ENCODE measurements at regions not wholly inside any gene's neighbourhood (a gene's known extent, or its start where the extent isn't known, plus 50 kb on each side); places are given as distances from the start of the nearest gene placed in this dataset.

- Histone ChIP-seq H3K27me3 (replicated peaks; ENCODE audit: insufficient read depth) (no peaks in the 10 kb centered on the region), H3K4me1 (replicated peaks) (no peaks in the 10 kb centered on the region), H3K27ac (no peak overlapping the region), H3K36me3 (no peaks in the 10 kb centered on the region), H3K4me3 (no peak overlapping the region), H3K9me3 (no peaks in the 10 kb centered on the region)
- TF ChIP-seq POLR2A (IDR thresholded peaks at IDR 0.05) (no peak), POLR2AphosphoS5 (IDR thresholded peaks at IDR 0.05) (no peak), CTCF (IDR thresholded peaks at IDR 0.05) (no peak)
- intact Hi-C loops (cut with DNase I) = loop anchor here (10.0 kb wide), 1 partner anchor 249 kb away; no protein-coding TSS in a partner anchor
- WGBS = 19% methylated on average over 1 of the region's 1 CpG
- DNase-seq (ENCODE audit: low spot score) = no peak
These were observed 86.9 kb downstream of the AVPR1A start for GRCh38 chr12:63064080-63064479.

GRCh38 chr12:63056649-63057048 lies 94.4 kb downstream of the AVPR1A start:
- H3K27me3 ChIP-seq (replicated peaks; ENCODE audit: insufficient read depth) = no peaks in the 10 kb centered on the region
- no peaks in the 10 kb centered on the region for H3K4me1 ChIP-seq (replicated peaks)
- no peak for DNase-seq (ENCODE audit: low spot score)
- H3K36me3 ChIP-seq = no peaks in the 10 kb centered on the region
- TF ChIP-seq POLR2AphosphoS5 (IDR thresholded peaks at IDR 0.05) = no peak
- TF ChIP-seq POLR2A (IDR thresholded peaks at IDR 0.05) = no peak
- no peak for TF ChIP-seq CTCF (IDR thresholded peaks at IDR 0.05)
- no peak overlapping the region for H3K27ac ChIP-seq
- intact Hi-C loops (cut with DNase I) = no loop called here
- H3K4me3 ChIP-seq = no peak overlapping the region
- H3K9me3 ChIP-seq = no peaks in the 10 kb centered on the region

GRCh38 chr12:63052696-63053095 lies 98.3 kb downstream of the AVPR1A start:
- H3K4me1 ChIP-seq (replicated peaks) = no peaks in the 10 kb centered on the region
- no peaks in the 10 kb centered on the region for H3K9me3 ChIP-seq
- H3K36me3 ChIP-seq = no peaks in the 10 kb centered on the region
- no peak overlapping the region for H3K27ac ChIP-seq
- H3K27me3 ChIP-seq (replicated peaks; ENCODE audit: insufficient read depth) = no peaks in the 10 kb centered on the region
- no peak for TF ChIP-seq POLR2AphosphoS5 (IDR thresholded peaks at IDR 0.05)
- TF ChIP-seq POLR2A (IDR thresholded peaks at IDR 0.05) = no peak
- no peak for TF ChIP-seq CTCF (IDR thresholded peaks at IDR 0.05)
- no peak overlapping the region for H3K4me3 ChIP-seq
- DNase-seq (ENCODE audit: low spot score) = no peak
- intact Hi-C loops (cut with DNase I) = no loop called here

GRCh38 chr12:63047146-63047545 lies 103.9 kb downstream of the AVPR1A start:
- 0% methylated on average over 1 of the region's 1 CpG for WGBS
- H3K4me1 ChIP-seq (replicated peaks) = no peaks in the 10 kb centered on the region
- H3K27ac ChIP-seq = no peak overlapping the region
- no peaks in the 10 kb centered on the region for H3K27me3 ChIP-seq (replicated peaks; ENCODE audit: insufficient read depth)
- H3K36me3 ChIP-seq = no peaks in the 10 kb centered on the region
- no peaks in the 10 kb centered on the region for H3K9me3 ChIP-seq
- intact Hi-C loops (cut with DNase I) = no loop called here
- no peak for DNase-seq (ENCODE audit: low spot score)
- no peak overlapping the region for H3K4me3 ChIP-seq
- TF ChIP-seq CTCF (IDR thresholded peaks at IDR 0.05) (no peak), POLR2AphosphoS5 (IDR thresholded peaks at IDR 0.05) (no peak), POLR2A (IDR thresholded peaks at IDR 0.05) (no peak)

GRCh38 chr12:63045020-63045860 lies 105.8 kb downstream of the AVPR1A start:
- H3K9me3 ChIP-seq = no peaks in the 10 kb centered on the region
- H3K36me3 ChIP-seq = no peaks in the 10 kb centered on the region
- intact Hi-C loops (cut with DNase I) = no loop called here
- no peak overlapping the region for H3K27ac ChIP-seq
- H3K4me3 ChIP-seq = no peak overlapping the region
- 71% methylated on average over 4 of the region's 4 CpGs for WGBS
- TF ChIP-seq POLR2A (IDR thresholded peaks at IDR 0.05) (no peak), CTCF (IDR thresholded peaks at IDR 0.05) (no peak), POLR2AphosphoS5 (IDR thresholded peaks at IDR 0.05) (no peak)
- H3K27me3 ChIP-seq (replicated peaks; ENCODE audit: insufficient read depth) = no peaks in the 10 kb centered on the region
- no peaks in the 10 kb centered on the region for H3K4me1 ChIP-seq (replicated peaks)
- DNase-seq (ENCODE audit: low spot score) = no peak
